PC-3 (cell line): ENCODE measurements at regions not wholly inside any gene's neighbourhood (a gene's known extent, or its start where the extent isn't known, plus 50 kb on each side); places are given as distances from the start of the nearest gene placed in this dataset.
A peak's percentile ranks its signal among the peaks of the same experiment; 100 is the strongest.

Experiments used
- ATAC-seq: fragments of 200-7000 bp; cut with Tn5 transposase; 2 replicates; pipeline ENCODE4 v1.9.1; 2020; ENCODE audit warnings: mild to moderate bottlenecking, moderate library complexity
- BruUV-seq: library from RNA; stranded (reverse); fragments of 400-500 nt; replicated peaks from 2 replicates; lab custom pipeline; 2021; lab: Mats Ljungman, UMichigan
- CTCF ChIA-PET: fragments of 300-600 bp; sonication (Branson Sonifier 250); formaldehyde crosslinking; loops from one replicate; lab custom pipeline; 2022; ENCODE audit warnings: antibody characterized with exemption; lab: Charles Lee
- POLR2A ChIA-PET: fragments of 300-600 bp; sonication (Branson Sonifier 250); formaldehyde crosslinking; loops from one replicate; lab custom pipeline; 2022; ENCODE audit warnings: antibody characterized with exemption; ENCODE audit not compliant: unreplicated experiment; lab: Charles Lee
- DNase-seq: peaks from one replicate; pipeline ENCODE4 v3.0.0-alpha.2; 2015
- H2AFZ ChIP-seq: fragments of 300-600 bp; sonication (generic); 2 replicates; pipeline ENCODE4 v1.6.0; 2016; ENCODE audit warnings: antibody characterized with exemption, low read length
- H3F3A ChIP-seq: fragments of 300-600 bp; sonication (generic); one replicate; pipeline ENCODE4 v1.6.0; 2017; ENCODE audit warnings: antibody characterized with exemption, low read length, control low read depth, mild to moderate bottlenecking; ENCODE audit not compliant: unreplicated experiment
- H3K27ac ChIP-seq: fragments of 300-600 bp; sonication (generic); 2 replicates; pipeline ENCODE4 v1.5.1; 2016; ENCODE audit warnings: mild to moderate bottlenecking, low read length
- H3K27me3 ChIP-seq: fragments of 300-600 bp; sonication (generic); 2 replicates; pipeline ENCODE4 v1.6.1; 2016; ENCODE audit warnings: low read length, mixed read lengths
- H3K36me3 ChIP-seq: fragments of 300-600 bp; sonication (generic); 2 replicates; pipeline ENCODE4 v1.6.1; 2016; ENCODE audit warnings: low read depth, mixed run types, low read length, mixed read lengths
- H3K4me1 ChIP-seq: fragments of 300-600 bp; sonication (generic); 2 replicates; pipeline ENCODE4 v1.5.1; 2016; ENCODE audit warnings: low read length; ENCODE audit not compliant: insufficient read depth
- H3K4me2 ChIP-seq: fragments of 300-600 bp; sonication (generic); 2 replicates; pipeline ENCODE4 v1.6.0; 2016; ENCODE audit warnings: low read length
- H3K4me3 ChIP-seq: fragments of 300-600 bp; sonication (generic); 2 replicates; pipeline ENCODE4 v1.5.1; 2016; ENCODE audit warnings: mild to moderate bottlenecking, low read length, mixed read lengths
- H3K79me2 ChIP-seq: fragments of 300-600 bp; sonication (generic); 2 replicates; pipeline ENCODE4 v1.6.1; 2017; ENCODE audit warnings: low read length, mixed read lengths
- H3K9ac ChIP-seq: fragments of 300-600 bp; sonication (generic); 2 replicates; pipeline ENCODE4 v1.6.0; 2016; ENCODE audit warnings: mild to moderate bottlenecking, low read length
- H3K9me2 ChIP-seq: fragments of 300-600 bp; sonication (generic); replicated peaks from 2 replicates; pipeline ENCODE4 v1.6.1; 2016; ENCODE audit warnings: mixed run types, low read length, mixed read lengths
- H3K9me3 ChIP-seq: fragments of 300-600 bp; sonication (generic); 2 replicates; pipeline ENCODE4 v1.6.1; 2016; ENCODE audit warnings: low read length, mixed read lengths
- H4K20me1 ChIP-seq: fragments of 300-600 bp; sonication (generic); 2 replicates; pipeline ENCODE4 v1.6.1; 2016; ENCODE audit warnings: low read length, mixed read lengths
- CTCF ChIP-seq: fragments of 300-600 bp; sonication (generic); conservative IDR thresholded peaks from 2 replicates; pipeline ENCODE4 v1.5.1; 2017; ENCODE audit warnings: antibody characterized with exemption, low read depth, mild to moderate bottlenecking, low read length
- EZH2 ChIP-seq: fragments of 300-600 bp; sonication (generic); IDR thresholded peaks from one replicate; pipeline ENCODE4 v1.6.1; 2017; ENCODE audit warnings: antibody characterized with exemption, mild to moderate bottlenecking, low read length; ENCODE audit not compliant: unreplicated experiment
- EZH2phosphoT487 ChIP-seq: fragments of 300-600 bp; sonication (generic); IDR thresholded peaks from 2 replicates; pipeline ENCODE4 v1.6.1; 2018; ENCODE audit warnings: mild to moderate bottlenecking, antibody characterized with exemption, low read length, borderline replicate concordance
- intact Hi-C: fragments of 100-400 bp; cut with micrococcal nuclease; formaldehyde crosslinking; loops from 2 replicates; pipeline ENCODE4 v1.9.0; 2023

GRCh38 chr3:34002569-34003100 is 204.2 kb downstream of the PDCD6IP start:
- Histone ChIP-seq H3F3A (no peaks in the 10 kb centered on the region), H3K36me3 (no peaks in the 10 kb centered on the region), H3K9ac (peak overlapping the region; percentile 53), H3K4me1 (peaks cover 39% of the 10 kb centered on the region), H3K9me3 (no peaks in the 10 kb centered on the region), H3K27ac (peak overlapping the region; percentile 86), H3K79me2 (no peaks in the 10 kb centered on the region), H3K4me3 (no peak overlapping the region), H4K20me1 (no peaks in the 10 kb centered on the region), H3K27me3 (no peaks in the 10 kb centered on the region), H3K9me2 (no peaks in the 10 kb centered on the region), H3K4me2 (no peak overlapping the region), H2AFZ (no peak overlapping the region)
- intact Hi-C loops = loop anchor here (1.0 kb wide), 1 partner anchor 8 kb away; no protein-coding TSS in a partner anchor
- no TSS peak for BruUV-seq
- POLR2A ChIA-PET = no interaction called here
- CTCF ChIA-PET = no interaction called here
- TF ChIP-seq EZH2phosphoT487 (no peak), EZH2 (no peak), CTCF (no peak)
- DNase-seq (peak; percentile 80), ATAC-seq (peak; percentile 73)

GRCh38 chr3:34005886-34006285 is 207.5 kb downstream of the PDCD6IP start:
- BruUV-seq = no TSS peak
- no peak overlapping the region for H3K4me2 ChIP-seq
- peaks cover 9% of the 10 kb centered on the region for H3F3A ChIP-seq

GRCh38 chr3:34008191-34008590 is 209.8 kb downstream of the PDCD6IP start:
- intact Hi-C loops = no loop called here
- ChIA-PET POLR2A (no interaction called here), CTCF (no interaction called here)
- Histone ChIP-seq H3K4me3 (no peak overlapping the region), H4K20me1 (no peaks in the 10 kb centered on the region), H3K36me3 (no peaks in the 10 kb centered on the region), H3K9me3 (no peaks in the 10 kb centered on the region), H3F3A (peaks cover 22% of the 10 kb centered on the region), H3K27ac (0 out of 2 replicates have a peak overlapping the region, but pooled peaks have one; percentile 40), H3K4me1 (peaks cover 48% of the 10 kb centered on the region), H3K4me2 (no peak overlapping the region), H3K79me2 (no peaks in the 10 kb centered on the region), H3K27me3 (no peaks in the 10 kb centered on the region), H3K9ac (no peak overlapping the region), H3K9me2 (no peaks in the 10 kb centered on the region), H2AFZ (no peak overlapping the region)
- TF ChIP-seq CTCF (no peak), EZH2phosphoT487 (no peak), EZH2 (no peak)
- ATAC-seq = no peak
- DNase-seq = no peak
- no TSS peak for BruUV-seq

More at GRCh38 chr3:34005886-34006285, 207.5 kb downstream of the PDCD6IP start:
- Histone ChIP-seq H3K4me3 (no peak overlapping the region), H3K79me2 (no peaks in the 10 kb centered on the region), H3K4me1 (peaks cover 45% of the 10 kb centered on the region), H3K36me3 (no peaks in the 10 kb centered on the region), H3K9ac (no peak overlapping the region), H4K20me1 (no peaks in the 10 kb centered on the region), H2AFZ (no peak overlapping the region), H3K9me3 (no peaks in the 10 kb centered on the region), H3K27ac (no peak overlapping the region), H3K9me2 (no peaks in the 10 kb centered on the region), H3K27me3 (no peaks in the 10 kb centered on the region)
- ChIA-PET CTCF (no interaction called here), POLR2A (no interaction called here)
- DNase-seq (peak; percentile 39), ATAC-seq (no peak)
- intact Hi-C loops = no loop called here
- no peak for TF ChIP-seq EZH2
